Neural cell (in vitro differentiated cells): ENCODE measurements at regions not wholly inside any gene's neighbourhood (a gene's known extent, or its start where the extent isn't known, plus 50 kb on each side); places are given as distances from the start of the nearest gene placed in this dataset.

Source experiments
- H2AFZ ChIP-seq: fragments of 200-600, 300-800 bp; sonication (generic), shearing (Covaris generic); 2 replicates; pipeline ENCODE4 v1.6.0; 2014; ENCODE audit warnings: low read depth, mild to moderate bottlenecking, antibody characterized with exemption, low read length, moderate library complexity
- H3F3A ChIP-seq: fragments of 200-600 bp; shearing (Covaris generic); 2 replicates; pipeline ENCODE4 v1.6.1; 2016; ENCODE audit warnings: mild to moderate bottlenecking, moderate library complexity, mixed read lengths, antibody characterized with exemption, low read length; ENCODE audit not compliant: insufficient read depth, poor library complexity, severe bottlenecking
- H3K27ac ChIP-seq: fragments of 200-600, 300-800 bp; sonication (generic), shearing (Covaris generic); 2 replicates; pipeline ENCODE4 v1.5.1; 2014; ENCODE audit warnings: mild to moderate bottlenecking, low read length, moderate library complexity
- H3K27me3 ChIP-seq: fragments of 300-800, 200-600 bp; sonication (generic), shearing (Covaris generic); 2 replicates; pipeline ENCODE4 v1.6.0; 2014; ENCODE audit warnings: mild to moderate bottlenecking, low read depth, low read length, moderate library complexity; ENCODE audit not compliant: insufficient read depth
- H3K36me3 ChIP-seq: fragments of 300-800, 200-600 bp; sonication (generic), shearing (Covaris generic); 2 replicates; pipeline ENCODE4 v1.5.1; 2014; ENCODE audit warnings: mild to moderate bottlenecking, antibody characterized with exemption, low read length, moderate library complexity; ENCODE audit not compliant: insufficient read depth
- H3K4me2 ChIP-seq: fragments of 300-800, 200-600 bp; sonication (generic), shearing (Covaris generic); 2 replicates; pipeline ENCODE4 v1.6.0; 2014; ENCODE audit warnings: mild to moderate bottlenecking, low read length
- H3K4me3 ChIP-seq: fragments of 300-800, 200-600 bp; sonication (generic), shearing (Covaris generic); 2 replicates; pipeline ENCODE4 v1.5.1; 2014; ENCODE audit warnings: mild to moderate bottlenecking, low read length, moderate library complexity
- H3K79me2 ChIP-seq: fragments of 200-600 bp; shearing (Covaris generic); replicated peaks from 2 replicates; pipeline ENCODE4 v1.6.0; 2014; ENCODE audit warnings: mild to moderate bottlenecking, low read length, moderate library complexity; ENCODE audit not compliant: insufficient read depth
- H3K9ac ChIP-seq: fragments of 300-800, 200-600 bp; sonication (generic), shearing (Covaris generic); 2 replicates; pipeline ENCODE4 v1.6.1; 2016; ENCODE audit warnings: mild to moderate bottlenecking, low read length, mixed read lengths
- H3K9me2 ChIP-seq: fragments of 200-600 bp; shearing (Covaris generic); 2 replicates; pipeline ENCODE4 v1.6.1; 2016; ENCODE audit warnings: mild to moderate bottlenecking, low read length, mixed read lengths; ENCODE audit not compliant: insufficient read depth
- H3K9me3 ChIP-seq: fragments of 200-600, 300-800 bp; sonication (generic), shearing (Covaris generic); 2 replicates; pipeline ENCODE4 v1.6.1; 2016; ENCODE audit warnings: mild to moderate bottlenecking, mixed run types, low read length, moderate library complexity, mixed read lengths
- H4K20me1 ChIP-seq: fragments of 200-600 bp; shearing (Covaris generic); 2 replicates; pipeline ENCODE4 v1.6.1; 2016; ENCODE audit warnings: mild to moderate bottlenecking, mixed run types; ENCODE audit not compliant: insufficient read depth
- CTCF ChIP-seq: fragments of 450-650 bp; IDR thresholded peaks from 2 replicates; pipeline ENCODE4 v1.5.1; 2014; ENCODE audit warnings: antibody characterized with exemption, mild to moderate bottlenecking, moderate library complexity; ENCODE audit not compliant: poor library complexity, severe bottlenecking
- EP300 ChIP-seq: fragments of 450-650 bp; conservative IDR thresholded peaks from 2 replicates; pipeline ENCODE4 v1.6.1; 2014; ENCODE audit warnings: antibody characterized with exemption, mild to moderate bottlenecking, moderate library complexity; ENCODE audit not compliant: poor library complexity, severe bottlenecking
- EZH2 ChIP-seq: fragments of 200-600, 300-800 bp; shearing (Covaris generic), sonication (generic); IDR thresholded peaks from 2 replicates; pipeline ENCODE4 v1.6.1; 2014; ENCODE audit warnings: antibody characterized with exemption, low read length, borderline replicate concordance, mild to moderate bottlenecking; ENCODE audit not compliant: insufficient read depth, poor library complexity, severe bottlenecking
- MXI1 ChIP-seq: fragments of 450-650 bp; conservative IDR thresholded peaks from 2 replicates; pipeline ENCODE4 v1.6.1; 2014; ENCODE audit warnings: antibody characterized with exemption, mild to moderate bottlenecking; ENCODE audit not compliant: poor library complexity, severe bottlenecking
- POLR2AphosphoS5 ChIP-seq: IDR thresholded peaks from 2 replicates; pipeline ENCODE4 v1.6.1; 2012
- RAD21 ChIP-seq: fragments of 450-650 bp; conservative IDR thresholded peaks from 2 replicates; pipeline ENCODE4 v1.6.1; 2014; ENCODE audit warnings: antibody characterized with exemption, mild to moderate bottlenecking, moderate library complexity
- REST ChIP-seq: IDR thresholded peaks from 2 replicates; pipeline ENCODE4 v1.6.1; 2012; ENCODE audit warnings: borderline replicate concordance
- SMC3 ChIP-seq: fragments of 450-650 bp; conservative IDR thresholded peaks from 2 replicates; pipeline ENCODE4 v1.6.1; 2014; ENCODE audit warnings: antibody characterized with exemption, mild to moderate bottlenecking, moderate library complexity; ENCODE audit not compliant: poor library complexity
- TAF1 ChIP-seq: IDR thresholded peaks from 2 replicates; pipeline ENCODE4 v1.6.1; 2012; ENCODE audit warnings: low read depth

DNA sequence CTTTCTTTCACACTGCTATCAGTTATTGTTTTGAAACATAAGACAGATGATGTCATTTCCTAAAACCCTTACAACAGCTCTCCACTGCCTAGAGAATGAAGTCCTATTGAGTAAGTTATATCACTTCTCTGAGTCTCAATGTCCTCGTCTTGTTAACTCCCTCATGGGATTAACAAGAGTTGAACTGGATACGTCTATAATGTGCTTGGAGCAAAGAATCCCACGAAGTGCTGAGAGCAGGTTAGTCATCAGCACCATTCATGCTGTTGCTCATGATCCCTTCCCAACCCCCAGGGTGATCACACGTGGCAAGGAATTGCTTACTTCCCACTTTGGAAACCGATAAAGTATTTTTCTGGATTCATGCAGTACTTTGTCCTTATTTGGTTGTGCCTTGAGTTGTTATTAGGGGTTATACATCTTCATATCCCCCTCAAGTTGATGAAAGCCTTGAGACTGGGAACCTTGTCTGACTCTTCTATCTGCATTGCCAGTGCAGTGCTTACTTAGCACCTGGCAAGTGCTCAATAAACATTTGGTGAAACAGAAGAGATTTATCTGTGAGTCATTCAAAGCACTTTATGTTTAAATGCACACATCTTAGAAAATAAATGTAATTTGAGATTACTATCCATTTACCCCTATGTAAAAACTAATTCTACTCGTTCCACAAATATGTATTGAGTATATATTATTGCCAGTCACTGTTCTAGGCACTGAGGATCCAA is 487.5 kb downstream of the EPM2A start:
- no peaks in the 10 kb centered on the region for H3K9me3 ChIP-seq
- no peak overlapping the region for H3K27ac ChIP-seq
- no peaks in the 10 kb centered on the region for H3K27me3 ChIP-seq
- no peak overlapping the region for H3K9ac ChIP-seq
- TF ChIP-seq MXI1 (no peak), EP300 (no peak), CTCF (no peak), REST (no peak), SMC3 (no peak), POLR2AphosphoS5 (no peak), RAD21 (no peak), EZH2 (no peak), TAF1 (no peak)
- H2AFZ ChIP-seq, result no peak overlapping the region
- H3F3A ChIP-seq, result no peaks in the 10 kb centered on the region
- H3K36me3 ChIP-seq, result no peaks in the 10 kb centered on the region
- H4K20me1 ChIP-seq, result no peaks in the 10 kb centered on the region
- no peak overlapping the region for H3K4me2 ChIP-seq
- H3K9me2 ChIP-seq, result no peaks in the 10 kb centered on the region
- no peaks in the 10 kb centered on the region for H3K79me2 ChIP-seq
- H3K4me3 ChIP-seq, result no peak overlapping the region

DNA sequence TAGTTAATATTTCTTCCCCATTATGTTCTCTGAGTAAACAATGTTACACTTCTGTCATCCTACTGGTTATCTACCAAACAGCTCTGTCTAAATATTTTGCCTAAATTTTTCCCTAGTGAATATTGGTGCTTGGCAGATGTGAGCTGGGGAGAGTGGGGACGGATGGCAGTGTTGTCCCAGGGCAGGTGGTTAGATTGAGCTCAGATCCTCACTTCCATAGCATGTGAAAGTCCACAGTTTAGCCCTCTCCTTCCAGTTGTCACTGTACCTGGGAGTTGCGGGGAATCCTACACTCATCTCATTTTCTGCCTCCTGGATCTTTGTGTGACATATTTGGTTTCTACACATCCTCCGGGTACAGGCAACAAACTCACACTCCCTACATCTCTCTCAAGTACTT is 484.9 kb downstream of the EPM2A start:
- Histone ChIP-seq H3K27ac (no peak overlapping the region), H3K27me3 (no peaks in the 10 kb centered on the region), H3K9ac (no peak overlapping the region), H3K4me3 (no peak overlapping the region), H4K20me1 (no peaks in the 10 kb centered on the region), H3F3A (no peaks in the 10 kb centered on the region), H3K9me2 (no peaks in the 10 kb centered on the region), H3K79me2 (no peaks in the 10 kb centered on the region), H2AFZ (no peak overlapping the region), H3K9me3 (no peaks in the 10 kb centered on the region), H3K36me3 (no peaks in the 10 kb centered on the region), H3K4me2 (no peak overlapping the region)
- TF ChIP-seq EZH2 (no peak), RAD21 (no peak), EP300 (no peak), TAF1 (no peak), CTCF (no peak), SMC3 (no peak)
